ENCODE measurements at regions not wholly inside any gene's neighbourhood (a gene's known extent, or its start where the extent isn't known, plus 50 kb on each side); places are given as distances from the start of the nearest gene placed in this dataset.
A peak's percentile ranks its signal among the peaks of the same experiment; 100 is the strongest.
"Not testable (repeated sequence)": the region's sequence is repeated elsewhere in the genome, so short reads cannot be mapped to it uniquely, and the experiment has no call there.

DNA sequence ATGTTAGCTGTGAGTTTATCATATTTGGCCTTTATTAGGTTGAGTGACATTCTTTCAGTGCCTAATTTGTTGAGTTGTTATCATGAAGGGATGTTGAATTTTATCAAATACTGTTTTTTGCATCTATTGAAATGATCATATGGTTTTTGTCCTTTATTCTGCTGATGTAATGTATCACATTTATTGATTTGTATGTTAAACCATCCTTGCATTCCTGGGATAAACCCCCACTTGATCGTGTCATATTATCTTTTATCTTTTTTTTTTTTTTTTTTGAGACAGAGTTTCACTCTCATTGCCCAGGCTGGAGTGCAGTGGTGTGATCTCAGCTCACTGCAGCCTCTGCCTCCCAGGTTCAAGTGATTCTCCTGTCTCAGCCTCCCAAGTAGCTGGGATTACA lies 51.9 kb upstream of the MFGE8 start:
- not testable (repeated sequence) for DNase-seq

DNA sequence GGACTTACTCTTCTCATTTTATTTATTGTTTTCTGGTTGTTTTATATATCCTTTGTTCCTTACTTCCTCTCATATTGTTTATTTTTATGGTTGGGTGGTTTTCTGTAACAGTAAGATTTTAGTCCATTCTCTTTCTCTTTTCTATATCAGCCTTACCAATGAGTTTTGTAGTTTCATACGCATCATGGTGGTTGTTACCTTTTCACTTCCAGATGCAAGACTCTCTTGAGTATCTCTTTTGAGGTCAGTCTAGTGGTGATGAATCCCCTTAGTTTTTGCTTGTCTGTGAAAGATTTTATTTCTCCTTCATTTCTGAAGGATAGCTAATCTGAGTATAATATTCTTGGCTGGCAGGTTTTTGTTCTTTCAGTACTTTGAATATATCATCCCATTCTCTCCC lies 57.1 kb upstream of the MFGE8 start:
- no peak for DNase-seq

DNA sequence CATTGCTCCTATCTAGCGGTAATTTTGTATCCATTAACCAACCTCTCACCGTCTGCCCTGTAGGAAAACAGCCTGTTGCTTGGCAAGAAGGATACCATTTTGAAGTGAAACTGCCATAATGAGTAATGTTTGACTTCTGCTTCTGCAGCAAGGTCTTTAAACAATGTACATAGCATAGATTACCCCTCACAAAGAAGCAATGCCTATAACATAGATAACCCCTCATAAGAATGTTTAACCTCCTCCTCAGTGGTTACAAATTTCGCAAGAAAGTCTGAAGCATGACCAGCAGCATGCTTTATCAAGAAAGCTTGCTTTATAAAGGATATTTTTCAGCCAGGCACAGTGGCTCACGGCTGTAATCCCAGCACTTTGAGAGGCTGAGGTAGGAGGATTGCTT lies 61.2 kb upstream of the MFGE8 start:
- DNase-seq: no peak

DNA sequence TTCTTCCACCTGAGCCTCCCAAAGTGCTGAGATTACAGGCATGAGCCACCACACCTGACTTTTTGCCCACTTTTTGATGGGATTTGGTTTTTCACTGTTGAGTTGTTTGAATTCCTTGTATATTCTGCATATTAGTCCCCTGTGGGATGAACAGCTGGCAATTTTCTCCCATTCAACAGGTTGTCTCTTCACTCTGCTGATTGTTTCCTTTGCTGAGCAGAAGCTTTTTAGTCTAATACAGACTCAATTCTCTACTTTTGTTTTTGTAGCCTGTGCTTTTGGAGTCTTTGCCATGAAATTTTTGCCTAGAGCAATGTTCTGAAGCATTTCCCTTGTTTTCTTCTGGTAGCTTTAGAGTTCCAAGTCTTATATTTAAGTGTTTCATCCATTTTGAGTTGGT lies 62.7 kb upstream of the MFGE8 start:
- no peak for DNase-seq

DNA sequence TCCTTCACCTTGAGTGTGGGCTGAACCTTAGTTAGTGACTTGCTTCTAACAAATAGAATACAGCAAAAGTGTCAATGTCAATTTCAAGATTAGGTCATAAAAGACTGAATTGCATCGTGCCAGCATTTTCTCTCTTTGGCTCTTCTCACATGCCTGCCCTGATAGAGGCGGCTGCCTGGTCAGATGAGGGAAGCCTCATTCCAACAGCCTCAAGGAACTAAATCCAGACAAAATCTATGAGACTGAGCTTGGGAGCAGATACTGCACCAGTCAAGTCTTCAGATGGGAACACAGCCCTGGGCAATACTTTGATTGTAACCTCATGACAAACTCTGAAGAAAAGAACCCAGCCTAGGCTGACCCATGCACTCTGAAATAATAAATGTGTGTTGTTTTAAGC lies 63.5 kb upstream of the MFGE8 start:
- no peak for DNase-seq

DNA sequence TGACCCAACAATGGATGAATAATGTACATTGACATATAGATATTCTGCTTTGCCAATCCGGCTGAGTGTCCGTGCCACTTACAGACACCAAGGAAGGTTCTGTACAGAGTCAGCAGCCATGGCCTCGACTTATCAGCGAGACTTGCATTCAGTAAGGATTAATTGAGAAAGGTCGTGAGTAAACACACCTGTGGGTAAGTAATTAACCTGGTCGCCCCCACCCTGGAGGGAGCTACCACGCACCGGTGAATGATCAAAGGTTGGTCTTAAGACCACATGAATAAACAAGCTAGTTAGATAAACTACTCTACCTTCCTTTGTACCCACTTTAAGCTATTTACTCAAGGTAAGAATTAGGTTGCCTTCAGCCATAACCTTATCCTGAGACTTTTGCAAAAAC lies 66.5 kb upstream of the MFGE8 start:
- DNase-seq: no peak

DNA sequence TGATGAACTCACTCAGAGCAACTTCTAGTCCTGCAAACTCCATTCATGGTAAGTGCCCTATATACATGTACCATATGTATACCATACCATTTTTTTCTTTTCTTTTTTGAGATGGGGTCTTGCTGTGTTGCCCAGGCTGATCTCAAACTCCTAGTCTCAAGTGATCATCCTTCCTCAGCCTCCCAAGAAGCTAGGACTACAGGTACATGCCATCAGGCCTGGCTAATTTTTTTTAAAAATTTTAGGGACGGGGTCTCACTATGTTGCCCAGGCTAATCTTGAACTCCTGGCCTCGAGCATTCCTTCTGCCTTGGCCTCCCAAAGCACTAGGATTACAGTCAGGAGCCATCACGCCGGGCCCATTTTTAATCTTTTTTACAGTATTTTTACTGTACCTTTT lies 67.3 kb upstream of the MFGE8 start:
- no peak for DNase-seq

DNA sequence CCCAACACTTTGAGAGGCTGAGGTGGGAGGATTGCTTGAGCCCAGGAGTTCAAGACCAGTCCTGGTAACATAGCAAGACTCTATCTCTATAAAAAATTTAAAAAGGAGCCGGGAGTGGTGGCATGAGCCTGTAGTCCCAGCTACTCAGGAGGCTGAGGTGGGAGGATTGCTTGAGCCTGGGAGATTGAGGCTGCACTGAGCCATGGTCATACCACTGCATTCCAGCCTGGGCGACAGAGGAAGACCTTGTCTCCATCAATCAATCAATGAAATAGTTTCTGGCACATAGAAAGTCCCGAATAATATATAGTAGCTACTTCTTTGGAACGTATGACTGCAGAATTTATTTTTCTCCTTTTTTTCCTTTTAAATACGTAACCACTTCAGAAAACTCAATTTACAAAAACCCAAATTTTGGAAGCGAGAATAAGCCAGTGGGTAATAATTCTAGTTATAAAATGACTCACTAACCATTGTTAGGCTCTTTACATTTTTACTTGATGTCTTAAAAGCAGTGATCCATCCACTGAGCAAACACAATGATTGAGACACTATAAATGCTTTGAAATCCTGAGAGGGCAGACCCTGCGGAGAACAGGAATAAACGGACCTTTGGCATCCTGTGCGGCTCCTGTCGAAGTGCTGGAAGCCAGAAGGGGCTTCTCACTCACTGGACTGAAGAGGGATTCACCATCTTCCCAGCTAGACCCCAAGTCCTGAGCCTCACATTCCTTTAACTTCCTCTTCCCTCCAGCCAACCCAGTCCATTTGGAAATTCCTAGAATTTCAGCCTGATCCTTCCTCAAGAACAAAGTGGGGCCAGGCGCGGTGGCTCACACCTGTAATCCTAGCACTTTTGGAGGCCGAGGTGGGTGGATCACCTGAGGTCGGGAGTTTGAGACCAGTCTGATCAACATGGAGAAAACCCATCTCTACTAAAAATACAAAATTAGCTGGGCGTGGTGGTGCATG lies 68.4 kb upstream of the MFGE8 start:
- DNase-seq: no peak

DNA sequence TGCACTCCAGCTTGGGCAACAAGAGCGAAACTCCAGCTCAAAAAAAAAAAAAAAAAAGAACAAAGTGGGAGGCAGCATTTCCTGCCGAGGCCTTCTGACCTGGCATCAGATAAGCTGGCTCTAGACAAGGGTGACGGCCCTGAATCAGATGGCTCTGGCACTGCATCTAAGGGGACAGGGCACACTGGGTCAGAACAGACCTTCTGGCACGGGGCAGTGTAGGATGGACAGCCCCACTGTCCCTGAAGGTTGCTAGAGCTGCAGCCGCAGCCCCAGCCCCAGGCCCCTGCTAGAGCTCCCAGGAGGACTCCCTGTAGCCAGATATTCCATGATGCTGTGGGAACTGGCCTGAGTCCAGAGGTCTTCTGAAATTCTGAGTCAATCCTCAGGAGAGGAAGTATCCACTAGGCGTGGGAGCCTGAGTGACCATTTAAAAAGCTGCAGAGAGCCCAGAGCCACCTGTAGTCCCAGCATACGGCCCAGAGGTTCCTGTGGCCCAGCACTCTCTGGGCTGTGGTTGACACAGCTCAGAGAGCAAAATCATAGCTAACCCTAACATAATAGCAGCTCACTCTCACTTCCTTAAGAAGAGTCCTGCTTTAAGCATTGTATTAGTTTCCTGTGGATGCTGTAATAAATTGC lies 69.2 kb upstream of the MFGE8 start:
- peak; percentile 26 for DNase-seq

DNA sequence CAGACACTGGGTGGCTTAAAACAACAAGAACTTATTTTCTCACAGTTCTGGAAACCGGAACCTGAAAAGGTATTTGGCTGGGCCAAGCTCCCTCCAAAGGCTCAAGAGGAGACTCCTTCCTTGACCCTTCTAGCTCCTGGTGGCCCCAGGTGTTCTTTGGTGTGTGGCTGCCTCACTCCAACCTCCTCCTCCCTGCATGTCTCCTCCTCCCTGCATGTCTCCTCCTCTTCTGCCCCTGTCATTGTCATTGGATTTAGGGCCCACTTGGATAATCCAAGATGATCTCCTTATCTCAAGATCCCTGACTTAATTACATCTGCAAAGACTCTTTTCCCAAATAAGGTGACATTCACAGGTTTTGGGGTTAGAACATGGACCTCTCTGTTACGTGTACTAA lies 69.8 kb upstream of the MFGE8 start:
- no peak for DNase-seq

DNA sequence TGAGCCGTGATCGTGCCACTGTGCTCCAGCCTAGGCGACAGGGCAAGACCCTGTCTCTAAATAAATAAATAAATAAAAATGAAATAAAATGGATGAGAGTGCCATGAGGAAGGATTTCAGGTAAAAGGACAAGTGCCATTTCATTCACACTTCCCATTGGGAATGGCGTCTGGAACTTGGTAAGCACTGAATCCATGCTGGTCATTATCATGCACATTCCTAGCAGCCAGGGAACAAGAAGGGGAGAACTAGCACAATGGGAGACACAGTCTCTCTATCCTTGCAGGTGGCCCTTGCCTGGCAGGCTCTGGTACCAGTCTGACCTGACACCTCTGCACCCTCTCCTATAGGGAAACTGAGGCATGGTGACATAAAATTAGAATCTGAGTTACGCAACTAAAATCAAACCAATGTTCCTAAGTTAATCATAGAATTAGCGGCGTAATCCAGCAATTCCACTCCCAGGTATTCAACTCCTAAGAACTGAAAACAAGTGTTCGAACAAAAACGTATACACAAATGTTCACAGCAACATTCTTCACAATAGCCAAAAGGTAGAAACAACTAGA lies 70.8 kb upstream of the MFGE8 start:
- DNase-seq: no peak

DNA sequence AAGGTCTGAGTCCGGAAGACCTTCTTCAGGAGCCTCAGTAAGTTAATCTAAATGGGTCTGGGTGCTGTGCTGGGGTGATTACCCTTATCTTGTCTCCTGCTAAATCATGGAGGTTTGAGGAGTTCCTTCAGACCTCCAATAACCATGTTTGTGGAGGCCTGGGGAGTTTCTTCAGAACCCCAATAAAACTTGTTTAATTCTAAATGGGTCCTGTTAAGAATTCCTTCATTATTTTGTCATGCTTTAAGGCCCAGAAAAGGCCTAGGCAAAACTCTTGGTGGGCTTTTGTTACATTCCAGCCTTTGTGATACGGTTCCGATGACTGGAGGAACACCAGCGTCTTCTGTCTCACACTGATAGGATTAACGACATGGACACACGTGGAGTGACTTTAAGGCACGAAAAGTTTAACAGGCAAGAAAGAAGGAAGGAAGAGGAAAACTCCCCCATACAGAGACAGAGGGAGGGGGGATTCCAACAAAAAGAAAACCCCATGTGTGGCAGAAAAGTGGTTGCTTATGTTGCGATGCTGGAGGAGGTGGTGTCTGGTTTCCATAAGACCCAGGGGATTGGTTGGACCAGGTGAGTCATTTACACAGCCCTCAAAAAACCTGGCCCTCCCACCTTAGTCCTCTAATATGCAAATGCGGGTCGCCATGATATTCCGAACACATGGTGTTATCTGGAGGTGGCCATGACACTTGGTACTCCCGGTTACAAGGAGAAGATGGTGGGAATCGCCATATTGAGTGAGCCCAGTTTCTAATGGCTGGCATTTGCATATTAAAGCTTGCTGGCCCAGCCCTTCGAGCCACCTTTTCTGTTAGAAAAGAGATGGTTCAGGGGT lies 72.6 kb upstream of the MFGE8 start:
- no peak for DNase-seq

DNA sequence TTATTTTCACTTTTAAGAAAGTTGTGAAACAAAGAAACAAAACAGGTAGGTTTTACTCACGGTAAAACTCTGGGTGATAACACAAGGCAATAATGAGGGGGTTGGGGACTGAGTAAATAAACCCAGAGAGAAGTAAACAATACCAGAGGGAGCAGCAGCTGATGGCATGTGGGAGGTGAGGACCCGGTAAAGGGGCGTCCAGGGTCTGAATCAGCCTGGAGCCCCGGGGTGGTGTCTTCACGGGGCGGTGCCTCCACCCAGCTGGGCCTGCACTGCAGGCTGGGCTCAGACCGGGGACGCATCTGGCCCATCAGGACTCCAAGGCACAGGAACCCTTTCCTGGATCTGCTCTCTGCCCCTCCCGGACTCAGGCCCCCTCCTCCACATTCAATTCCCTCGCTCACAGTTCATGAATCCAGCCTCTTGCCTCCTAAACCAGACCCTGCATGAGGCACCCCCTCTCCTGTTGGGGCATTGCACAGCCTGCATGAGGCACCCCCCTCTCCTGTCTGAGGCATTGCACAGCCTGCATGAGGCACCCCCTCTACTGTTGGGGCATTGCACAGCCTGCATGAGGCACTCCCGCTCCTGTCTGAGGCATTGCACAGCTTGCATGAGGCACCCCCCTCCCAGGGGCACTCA lies 73.9 kb upstream of the MFGE8 start:
- no peak for DNase-seq

DNA sequence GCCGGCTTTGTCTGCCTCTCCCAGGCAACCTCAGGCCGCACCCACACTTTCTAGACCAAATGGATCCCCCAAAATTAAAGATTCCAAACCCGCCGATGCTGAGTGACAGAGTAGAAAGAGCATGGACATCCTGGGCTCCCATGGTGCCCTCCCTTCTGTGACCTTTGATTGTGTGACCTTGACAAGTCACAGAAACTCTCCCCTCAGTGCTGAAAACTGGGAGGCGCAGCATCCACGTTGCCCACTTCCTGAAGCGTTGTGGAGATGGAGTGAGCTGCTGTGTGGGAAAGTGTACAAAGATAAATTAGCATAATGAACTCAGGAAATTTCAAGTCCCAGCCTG lies 74.4 kb upstream of the MFGE8 start:
- no peak for DNase-seq

DNA sequence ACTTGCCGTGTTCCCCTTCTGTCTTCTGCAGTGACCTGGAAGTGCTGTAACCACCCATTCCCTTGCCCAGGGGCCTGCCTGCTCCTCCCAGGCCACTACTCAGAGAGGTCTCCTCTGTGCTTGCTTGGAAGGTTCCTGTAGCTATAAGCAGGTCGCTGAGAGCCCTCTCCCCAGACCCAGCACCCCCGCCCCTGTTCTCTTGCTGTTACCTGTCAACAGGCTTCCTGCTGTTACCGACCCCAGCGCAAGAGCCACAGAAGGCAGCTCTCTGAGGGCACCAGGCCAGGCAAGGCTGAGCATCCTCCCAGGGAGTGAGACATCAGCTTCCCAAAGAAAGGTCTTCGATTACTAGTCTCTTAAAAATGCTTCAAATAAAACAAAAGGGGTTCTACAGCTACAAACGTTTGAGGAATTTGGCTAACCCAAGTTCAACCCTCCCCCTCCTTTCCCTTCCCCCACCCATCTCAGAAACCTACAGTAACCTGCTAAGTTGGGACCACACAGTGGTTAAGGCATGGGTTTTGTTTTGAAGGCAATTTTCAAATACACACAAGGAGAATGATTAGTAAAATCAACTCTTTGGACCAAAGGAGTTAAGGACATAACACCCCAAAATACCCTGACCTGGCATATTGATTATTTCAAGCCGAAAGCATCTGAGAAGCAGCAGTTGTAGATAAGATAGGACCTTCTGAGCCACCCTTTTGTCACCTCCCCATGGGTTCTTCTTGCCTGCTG lies 74.9 kb upstream of the MFGE8 start:
- no peak for DNase-seq

DNA sequence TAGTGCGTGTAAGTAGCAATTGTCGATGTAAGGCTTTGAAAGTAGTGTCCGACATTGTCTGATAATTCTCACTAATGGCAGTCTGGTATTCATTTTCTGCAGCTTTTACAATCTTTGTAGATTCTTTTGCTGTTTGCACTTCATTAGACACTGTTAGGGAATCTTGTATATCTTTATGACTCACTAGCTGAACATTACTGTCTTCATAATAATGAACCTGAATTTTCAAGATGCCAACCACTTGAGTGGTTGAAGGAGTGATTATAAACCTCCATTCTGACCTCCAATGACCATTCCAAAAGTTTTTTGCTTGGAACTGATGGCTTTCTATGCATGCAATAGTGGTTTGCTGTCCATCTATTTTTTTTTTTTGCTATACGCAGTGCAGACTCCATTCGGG lies 76.4 kb upstream of the MFGE8 start:
- no peak for DNase-seq

DNA sequence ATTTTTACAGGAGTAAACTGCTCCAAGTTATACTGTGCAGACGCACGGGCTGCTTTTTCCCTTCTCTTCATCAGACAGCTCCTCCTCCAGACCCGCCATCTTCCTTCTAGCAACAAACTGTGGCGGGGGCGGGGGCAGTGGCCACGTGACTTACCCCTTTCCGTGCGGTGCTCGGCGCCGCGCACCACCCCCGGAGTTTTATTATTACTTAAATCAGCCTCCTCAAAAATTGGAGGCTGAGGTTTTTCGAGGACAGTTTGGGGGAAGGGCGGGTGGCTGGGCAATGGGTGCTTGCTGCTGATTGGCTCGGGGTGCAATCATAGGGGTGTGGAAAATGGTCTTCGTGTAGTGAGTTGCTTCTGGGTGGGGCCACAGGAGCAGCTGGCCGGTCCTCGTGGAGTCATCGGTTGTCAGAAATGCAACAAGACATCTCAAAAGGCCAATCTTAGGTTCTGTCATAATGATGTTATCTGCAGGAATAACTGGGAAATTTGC lies 77.1 kb upstream of the MFGE8 start:
- no peak for DNase-seq

DNA sequence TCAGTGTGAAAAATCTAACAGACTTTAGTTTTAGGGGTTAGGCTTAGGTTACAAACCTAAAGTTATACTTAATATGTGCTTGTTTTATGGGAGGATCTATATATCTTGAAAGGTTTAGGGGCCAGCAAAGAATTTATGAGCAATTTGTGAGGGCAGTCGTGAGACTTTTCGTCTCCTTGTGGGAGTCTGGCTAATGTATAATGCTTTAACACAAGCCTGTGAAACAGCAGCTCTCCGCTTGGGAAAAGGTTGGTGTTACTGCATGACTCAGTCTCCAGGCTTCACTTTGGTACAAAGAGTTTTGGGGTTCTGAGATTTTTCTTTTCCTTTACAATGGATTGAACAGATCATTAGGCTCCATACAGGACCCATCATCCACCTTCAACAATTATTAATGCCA lies 79.0 kb upstream of the MFGE8 start:
- no peak for DNase-seq

DNA sequence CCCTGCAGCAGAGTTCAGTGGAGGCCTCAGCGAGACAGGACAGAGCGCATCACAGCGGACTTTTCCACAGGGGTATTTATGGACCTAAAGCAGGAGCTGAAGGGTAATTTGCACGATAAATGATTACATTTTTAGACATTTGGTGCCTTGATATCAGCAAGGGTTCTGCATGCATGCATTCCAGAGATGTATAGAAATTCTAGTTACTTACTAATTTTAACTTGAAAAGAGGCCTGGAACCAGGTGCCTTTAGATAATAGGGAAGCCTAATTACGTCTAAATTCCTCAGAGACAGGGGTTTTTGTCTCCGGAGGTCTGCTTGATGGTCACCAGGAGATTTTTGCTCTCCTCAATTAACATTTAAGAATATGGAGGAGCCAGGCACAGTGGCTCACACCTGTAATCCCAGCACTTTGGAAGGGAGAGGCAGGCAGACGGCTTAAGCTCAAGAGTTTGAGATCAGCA lies 79.8 kb upstream of the MFGE8 start:
- no peak for DNase-seq

DNA sequence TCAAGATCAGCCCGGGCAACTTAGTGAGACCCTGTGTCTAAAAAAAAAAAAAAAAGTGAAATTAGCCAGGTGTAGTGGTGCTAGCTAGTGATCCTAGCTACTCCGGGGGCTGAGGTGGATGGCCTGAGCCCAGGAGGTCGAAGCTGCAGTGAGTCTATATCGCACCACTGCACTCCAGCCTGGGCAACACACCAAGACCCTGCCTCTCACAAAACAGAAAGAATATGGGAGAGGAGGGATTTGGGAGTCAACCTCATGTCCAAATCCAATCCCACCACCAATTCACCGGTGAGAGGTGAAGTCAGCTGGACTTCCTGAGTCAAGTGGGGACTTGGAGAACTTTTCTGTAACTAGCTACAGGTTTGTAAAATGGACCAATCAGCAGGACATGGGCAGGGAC lies 80.5 kb upstream of the MFGE8 start:
- no peak for DNase-seq

DNA sequence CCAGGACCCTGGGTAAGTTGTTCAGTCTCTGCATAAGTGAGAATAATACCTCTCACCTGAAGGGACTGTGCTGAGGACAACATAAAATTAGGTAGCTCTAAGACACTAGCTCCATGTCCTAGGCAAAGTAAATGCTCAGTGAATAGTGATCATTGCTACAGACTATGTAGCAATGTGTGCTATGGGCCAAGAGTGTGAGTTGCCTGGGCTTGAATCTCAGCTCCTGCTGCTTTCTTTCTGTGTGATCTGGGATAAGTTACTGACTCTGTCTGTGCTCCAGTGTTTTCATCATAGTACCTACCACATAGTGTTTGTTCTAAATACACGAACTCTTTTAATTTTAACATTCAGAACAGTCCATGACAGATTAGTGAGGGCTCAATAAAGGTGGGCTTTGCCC lies 81.1 kb upstream of the MFGE8 start:
- DNase-seq: no peak

DNA sequence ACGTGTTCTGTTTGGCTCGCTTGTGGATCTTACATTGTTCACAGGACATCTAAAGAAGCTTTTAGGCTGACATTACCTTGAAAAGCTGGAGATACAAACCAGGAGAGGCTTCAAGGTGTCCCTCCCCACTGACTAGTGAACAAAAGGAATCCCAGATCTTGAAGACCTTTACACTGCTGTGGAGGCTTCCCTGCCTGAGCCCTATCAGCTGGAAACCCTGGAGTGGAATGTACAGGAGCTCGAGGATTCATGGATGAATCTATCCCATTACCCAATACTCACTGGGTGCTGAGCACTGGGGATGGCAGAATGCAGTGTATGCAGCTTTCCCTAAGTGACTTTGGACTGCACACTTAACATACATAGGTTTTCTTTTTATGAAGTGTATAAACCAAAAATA lies 82.3 kb upstream of the MFGE8 start:
- no peak for DNase-seq
